IMR-90 (cell line): ENCODE measurements at regions not wholly inside any gene's neighbourhood (a gene's known extent, or its start where the extent isn't known, plus 50 kb on each side); places are given as distances from the start of the nearest gene placed in this dataset.

Source experiments
- ATAC-seq: fragments of 200-7000 bp; cut with Tn5 transposase; 2 replicates; pipeline ENCODE4 v1.9.1; 2020; ENCODE audit warnings: low read depth, mild to moderate bottlenecking, moderate library complexity
- BruUV-seq: library from RNA; stranded (reverse); fragments of 400-500 nt; replicated peaks from 2 replicates; lab custom pipeline; 2021; lab: Mats Ljungman, UMichigan
- CTCF ChIA-PET: fragments of 300-600 bp; formaldehyde crosslinking; extraction: SDS; loops from one replicate; lab custom pipeline; 2021; ENCODE audit warnings: antibody characterized with exemption; lab: Yijun Ruan, JAX
- POLR2A ChIA-PET: fragments of 300-600 bp; sonication (Branson Sonifier 250); formaldehyde crosslinking; loops from one replicate; lab custom pipeline; 2022; ENCODE audit warnings: antibody characterized with exemption; ENCODE audit not compliant: unreplicated experiment; lab: Charles Lee
- DNase-seq: peaks from one replicate; pipeline ENCODE4 v3.0.0; 2013
- H2AFZ ChIP-seq: replicated peaks from 2 replicates; pipeline ENCODE3; 2013; ENCODE audit warnings: low read length, mild to moderate bottlenecking; ENCODE audit not compliant: poor library complexity
- H2AK5ac ChIP-seq: 2 replicates; pipeline ENCODE4 v1.6.1; 2013; ENCODE audit warnings: low read depth, low read length, inconsistent platforms
- H2AK9ac ChIP-seq: replicated peaks from 2 replicates; pipeline ENCODE3; 2013; ENCODE audit warnings: mild to moderate bottlenecking, low read depth, low read length, moderate library complexity; ENCODE audit not compliant: poor library complexity
- H2BK120ac ChIP-seq: 2 replicates; pipeline ENCODE4 v1.6.1; 2013; ENCODE audit warnings: low read depth, low read length, inconsistent platforms
- H2BK15ac ChIP-seq: 3 replicates; pipeline ENCODE4 v1.6.1; 2013; ENCODE audit warnings: low read depth, low read length, inconsistent platforms
- H2BK20ac ChIP-seq: 2 replicates; pipeline ENCODE4 v1.6.1; 2013; ENCODE audit warnings: low read depth, mild to moderate bottlenecking, inconsistent platforms, low read length, moderate library complexity
- H2BK5ac ChIP-seq: 2 replicates; pipeline ENCODE4 v1.6.1; 2013; ENCODE audit warnings: mild to moderate bottlenecking, low read depth, low read length, inconsistent platforms; ENCODE audit not compliant: poor library complexity, severe bottlenecking
- H3K14ac ChIP-seq: replicated peaks from 2 replicates; pipeline ENCODE4 v1.6.1; 2013; ENCODE audit warnings: low read depth, low read length, inconsistent platforms
- H3K18ac ChIP-seq: 2 replicates; pipeline ENCODE4 v1.6.1; 2013; ENCODE audit warnings: low read depth, low read length, control low read depth
- H3K23ac ChIP-seq: 2 replicates; pipeline ENCODE4 v1.6.1; 2013; ENCODE audit warnings: low read depth, low read length, inconsistent platforms
- H3K27ac ChIP-seq: 2 replicates; pipeline ENCODE4 v1.5.1; 2013; ENCODE audit warnings: mild to moderate bottlenecking, control low read depth, low read length; ENCODE audit not compliant: insufficient read depth
- H3K27me3 ChIP-seq: 2 replicates; pipeline ENCODE4 v1.6.1; 2013; ENCODE audit warnings: low read length; ENCODE audit not compliant: control insufficient read depth, insufficient read depth
- H3K36me3 ChIP-seq: 2 replicates; pipeline ENCODE4 v1.6.1; 2013; ENCODE audit warnings: low read length, mixed read lengths; ENCODE audit not compliant: control insufficient read depth, insufficient read depth
- H3K4ac ChIP-seq: 2 replicates; pipeline ENCODE4 v1.6.1; 2013; ENCODE audit warnings: low read depth, low read length, inconsistent platforms
- H3K4me1 ChIP-seq: 2 replicates; pipeline ENCODE4 v1.6.1; 2013; ENCODE audit warnings: low read length, mixed read lengths; ENCODE audit not compliant: control insufficient read depth, insufficient read depth
- H3K4me2 ChIP-seq: 2 replicates; pipeline ENCODE4 v1.6.1; 2013; ENCODE audit warnings: low read depth, mild to moderate bottlenecking, control low read depth, low read length, moderate library complexity
- H3K4me3 ChIP-seq: 2 replicates; pipeline ENCODE4 v1.5.1; 2013; ENCODE audit warnings: low read depth, mild to moderate bottlenecking, control low read depth, low read length, moderate library complexity; ENCODE audit not compliant: insufficient read depth
- H3K56ac ChIP-seq: 2 replicates; pipeline ENCODE4 v1.6.1; 2013; ENCODE audit warnings: low read length, inconsistent platforms; ENCODE audit not compliant: insufficient read depth; ENCODE audit errors: extremely low read depth
- H3K79me1 ChIP-seq, 2 experiments: 2 replicates each; pipeline ENCODE4 v1.6.1; 2013; ENCODE audit warnings: low read length in 2 of 2, inconsistent platforms in 1 of 2, low read depth in 1 of 2
- H3K9ac ChIP-seq: 2 replicates; pipeline ENCODE4 v1.6.1; 2013; ENCODE audit warnings: low read depth, low read length, control low read depth
- H3K9me1 ChIP-seq: 2 replicates; pipeline ENCODE4 v1.6.1; 2013; ENCODE audit warnings: low read length, inconsistent platforms; ENCODE audit not compliant: insufficient read depth
- H3K9me3 ChIP-seq: 2 replicates; pipeline ENCODE4 v1.6.1; 2013; ENCODE audit warnings: low read length; ENCODE audit not compliant: control insufficient read depth, insufficient read depth
- H4K20me1 ChIP-seq: 2 replicates; pipeline ENCODE4 v1.6.1; 2013; ENCODE audit warnings: low read length, inconsistent platforms; ENCODE audit not compliant: insufficient read depth
- H4K5ac ChIP-seq: 2 replicates; pipeline ENCODE4 v1.6.1; 2013; ENCODE audit warnings: mild to moderate bottlenecking, low read depth, low read length, control low read depth
- H4K8ac ChIP-seq, 2 experiments: 2 replicates each; pipeline ENCODE4 v1.6.1; 2013; ENCODE audit warnings: low read depth in 2 of 2, low read length in 2 of 2, control low read depth in 1 of 2, inconsistent platforms in 1 of 2
- H4K91ac ChIP-seq: 2 replicates; pipeline ENCODE4 v1.6.1; 2013; ENCODE audit warnings: low read depth, low read length, inconsistent platforms; ENCODE audit not compliant: insufficient read depth
- CEBPB ChIP-seq: IDR thresholded peaks from 2 replicates; pipeline ENCODE4 v1.6.1; 2012; ENCODE audit warnings: low read depth, low read length, improper control_type of control experiment
- CHD1 ChIP-seq: IDR thresholded peaks from 2 replicates; pipeline ENCODE4 v1.6.1; 2012; ENCODE audit warnings: low read depth, low read length, improper control_type of control experiment
- MAFK ChIP-seq: IDR thresholded peaks from 2 replicates; pipeline ENCODE4 v1.6.1; 2012; ENCODE audit warnings: low read depth, low read length, improper control_type of control experiment
- RAD21 ChIP-seq: IDR thresholded peaks from 2 replicates; pipeline ENCODE4 v1.6.1; 2012; ENCODE audit warnings: low read length, improper control_type of control experiment
- RCOR1 ChIP-seq: IDR thresholded peaks from 2 replicates; pipeline ENCODE4 v1.6.1; 2012; ENCODE audit warnings: mild to moderate bottlenecking, low read length, improper control_type of control experiment; ENCODE audit not compliant: insufficient replicate concordance
- RFX5 ChIP-seq: IDR thresholded peaks from 2 replicates; pipeline ENCODE4 v1.8.0; 2012; ENCODE audit warnings: low read depth, mild to moderate bottlenecking, low read length, moderate library complexity
- WGBS, 2 experiments: methylation state at CpG; one replicate each; pipeline versions ENCODE4 v1.1.5 to v1.1.7; 2013; ENCODE audit warnings: missing lambda C conversion rate in 2 of 2; ENCODE audit not compliant: insufficient read length in 1 of 2; ENCODE audit errors: extremely low coverage in 2 of 2; 5-methylcytosine and 5-hydroxymethylcytosine counted together
- dilution Hi-C: fragments of 300-500 bp; cut with HindIII; formaldehyde crosslinking; loops from one replicate; pipeline ENCODE4 v1.14.3; 2018; ENCODE audit warnings: low sequenced_read_pairs; ENCODE audit not compliant: unreplicated experiment
- in situ Hi-C: fragments of 300-500 bp; cut with MboI; formaldehyde crosslinking; loops from 3 replicates; pipeline ENCODE4 v1.14.3; 2019; ENCODE audit warnings: low sequenced_read_pairs, inconsistent platforms, mixed read lengths
- intact Hi-C: fragments of 100-400 bp; cut with micrococcal nuclease; formaldehyde crosslinking; loops from 2 replicates; pipeline ENCODE4 v1.10.0; 2022
- TF ChIP-seq, protein P1 (sequence below): fragments of 150-350 bp; IDR thresholded peaks from 2 replicates; pipeline ENCODE4 v1.6.1; 2017; ENCODE audit warnings: mild to moderate bottlenecking, antibody characterized with exemption, low read length, low read depth
- TF ChIP-seq, protein P2 (sequence below): conservative IDR thresholded peaks from 2 replicates; pipeline ENCODE4 v1.5.1; 2012; ENCODE audit warnings: mild to moderate bottlenecking, low read depth, low read length, improper control_type of control experiment

DNA sequence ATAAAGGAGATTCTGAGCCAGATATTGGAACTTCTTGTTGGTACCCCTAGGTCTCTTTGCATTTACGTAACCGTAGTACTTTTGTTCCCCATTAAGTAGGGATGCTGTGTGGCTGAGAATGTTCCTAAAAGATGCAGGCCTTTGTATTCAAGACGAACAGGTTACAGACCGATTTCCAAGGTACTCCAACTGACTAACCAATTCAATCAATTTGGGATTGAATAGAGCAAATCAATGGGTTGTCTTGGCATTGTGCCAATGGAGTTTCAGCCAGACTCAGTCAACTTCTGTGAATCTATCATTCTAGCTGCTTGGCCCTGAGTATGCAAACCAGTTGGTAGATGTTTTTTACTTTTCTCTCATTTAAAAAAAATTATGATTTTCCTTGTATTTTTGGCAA lies 347.3 kb upstream of the NPVF start:
- H2AFZ ChIP-seq, result no peak overlapping the region
- no peak overlapping the region for H4K8ac ChIP-seq
- no peak overlapping the region for H3K23ac ChIP-seq
- H2BK120ac ChIP-seq, result no peak overlapping the region
- H3K27me3 ChIP-seq, result no peaks in the 10 kb centered on the region
- no peak overlapping the region for H3K4me3 ChIP-seq
- no peaks in the 10 kb centered on the region for H4K20me1 ChIP-seq
- TF ChIP-seq, protein P1, sequence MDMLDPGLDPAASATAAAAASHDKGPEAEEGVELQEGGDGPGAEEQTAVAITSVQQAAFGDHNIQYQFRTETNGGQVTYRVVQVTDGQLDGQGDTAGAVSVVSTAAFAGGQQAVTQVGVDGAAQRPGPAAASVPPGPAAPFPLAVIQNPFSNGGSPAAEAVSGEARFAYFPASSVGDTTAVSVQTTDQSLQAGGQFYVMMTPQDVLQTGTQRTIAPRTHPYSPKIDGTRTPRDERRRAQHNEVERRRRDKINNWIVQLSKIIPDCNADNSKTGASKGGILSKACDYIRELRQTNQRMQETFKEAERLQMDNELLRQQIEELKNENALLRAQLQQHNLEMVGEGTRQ, result no peak
- TF ChIP-seq RFX5 (no peak), RCOR1 (no peak), MAFK (no peak), CHD1 (no peak), CEBPB (no peak), RAD21 (no peak)
- TF ChIP-seq, protein P2, sequence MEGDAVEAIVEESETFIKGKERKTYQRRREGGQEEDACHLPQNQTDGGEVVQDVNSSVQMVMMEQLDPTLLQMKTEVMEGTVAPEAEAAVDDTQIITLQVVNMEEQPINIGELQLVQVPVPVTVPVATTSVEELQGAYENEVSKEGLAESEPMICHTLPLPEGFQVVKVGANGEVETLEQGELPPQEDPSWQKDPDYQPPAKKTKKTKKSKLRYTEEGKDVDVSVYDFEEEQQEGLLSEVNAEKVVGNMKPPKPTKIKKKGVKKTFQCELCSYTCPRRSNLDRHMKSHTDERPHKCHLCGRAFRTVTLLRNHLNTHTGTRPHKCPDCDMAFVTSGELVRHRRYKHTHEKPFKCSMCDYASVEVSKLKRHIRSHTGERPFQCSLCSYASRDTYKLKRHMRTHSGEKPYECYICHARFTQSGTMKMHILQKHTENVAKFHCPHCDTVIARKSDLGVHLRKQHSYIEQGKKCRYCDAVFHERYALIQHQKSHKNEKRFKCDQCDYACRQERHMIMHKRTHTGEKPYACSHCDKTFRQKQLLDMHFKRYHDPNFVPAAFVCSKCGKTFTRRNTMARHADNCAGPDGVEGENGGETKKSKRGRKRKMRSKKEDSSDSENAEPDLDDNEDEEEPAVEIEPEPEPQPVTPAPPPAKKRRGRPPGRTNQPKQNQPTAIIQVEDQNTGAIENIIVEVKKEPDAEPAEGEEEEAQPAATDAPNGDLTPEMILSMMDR, result no peak
- H3K4ac ChIP-seq, result no peak overlapping the region
- ATAC-seq (no peak), DNase-seq (no peak)
- no peak overlapping the region for H3K56ac ChIP-seq
- no peak overlapping the region for H2AK9ac ChIP-seq
- no peak overlapping the region for H4K91ac ChIP-seq
- H3K4me1 ChIP-seq, result no peaks in the 10 kb centered on the region
- WGBS, 2 experiments, result no CpG with 5 or more reads among the region's 4 CpGs
- H3K14ac ChIP-seq, result no peak overlapping the region
- no peak overlapping the region for H2BK15ac ChIP-seq
- H3K27ac ChIP-seq, result no peak overlapping the region
- H3K18ac ChIP-seq, result no peak overlapping the region
- no peaks in the 10 kb centered on the region for H3K9me3 ChIP-seq
- dilution Hi-C loops, result no loop called here
- H3K4me2 ChIP-seq, result no peak overlapping the region
- intact Hi-C loops, result no loop called here
- no peak overlapping the region for H2AK5ac ChIP-seq
- H4K5ac ChIP-seq, result no peak overlapping the region
- H3K79me1 ChIP-seq, result no peaks in the 10 kb centered on the region
- no peak overlapping the region for H2BK5ac ChIP-seq
- no peaks in the 10 kb centered on the region for H3K9me1 ChIP-seq
- no peak overlapping the region for H3K9ac ChIP-seq
- H3K36me3 ChIP-seq, result no peaks in the 10 kb centered on the region
- POLR2A ChIA-PET, result no interaction called here
- in situ Hi-C loops, result no loop called here
- no peak overlapping the region for H2BK20ac ChIP-seq
- no TSS peak for BruUV-seq
- CTCF ChIA-PET, result no interaction called here
